ENCODE measurements at regions not wholly inside any gene's neighbourhood (a gene's known extent, or its start where the extent isn't known, plus 50 kb on each side); places are given as distances from the start of the nearest gene placed in this dataset.

DNA sequence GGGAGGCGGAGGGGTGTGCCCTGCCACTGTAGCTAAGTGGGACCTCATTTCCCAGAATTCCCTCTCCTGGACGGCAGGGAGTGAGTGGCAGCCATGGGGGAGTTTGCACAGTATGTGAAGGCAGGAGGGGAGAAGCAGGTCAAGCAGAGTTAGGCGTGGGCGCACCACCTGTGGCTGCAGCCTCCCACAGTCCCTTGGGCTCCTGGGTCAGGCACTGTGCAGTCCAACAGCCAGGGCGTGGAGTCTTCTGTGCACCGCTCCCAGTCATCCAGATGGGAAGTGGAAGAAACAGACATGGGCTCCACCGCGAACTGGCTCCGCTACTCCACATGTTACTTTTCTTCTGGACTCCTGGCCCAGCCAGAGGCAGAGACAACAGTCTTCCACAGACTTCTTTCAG lies 85.4 kb upstream of the TIAM1 start:
- H3K4me3 ChIP-seq = peak overlapping the region in 1 of 3 donors; percentile 15
- no peaks in the 10 kb centered on the region for H3K36me3 ChIP-seq
- no peaks in the 10 kb centered on the region for H3K9me3 ChIP-seq
- TF ChIP-seq, protein P1, sequence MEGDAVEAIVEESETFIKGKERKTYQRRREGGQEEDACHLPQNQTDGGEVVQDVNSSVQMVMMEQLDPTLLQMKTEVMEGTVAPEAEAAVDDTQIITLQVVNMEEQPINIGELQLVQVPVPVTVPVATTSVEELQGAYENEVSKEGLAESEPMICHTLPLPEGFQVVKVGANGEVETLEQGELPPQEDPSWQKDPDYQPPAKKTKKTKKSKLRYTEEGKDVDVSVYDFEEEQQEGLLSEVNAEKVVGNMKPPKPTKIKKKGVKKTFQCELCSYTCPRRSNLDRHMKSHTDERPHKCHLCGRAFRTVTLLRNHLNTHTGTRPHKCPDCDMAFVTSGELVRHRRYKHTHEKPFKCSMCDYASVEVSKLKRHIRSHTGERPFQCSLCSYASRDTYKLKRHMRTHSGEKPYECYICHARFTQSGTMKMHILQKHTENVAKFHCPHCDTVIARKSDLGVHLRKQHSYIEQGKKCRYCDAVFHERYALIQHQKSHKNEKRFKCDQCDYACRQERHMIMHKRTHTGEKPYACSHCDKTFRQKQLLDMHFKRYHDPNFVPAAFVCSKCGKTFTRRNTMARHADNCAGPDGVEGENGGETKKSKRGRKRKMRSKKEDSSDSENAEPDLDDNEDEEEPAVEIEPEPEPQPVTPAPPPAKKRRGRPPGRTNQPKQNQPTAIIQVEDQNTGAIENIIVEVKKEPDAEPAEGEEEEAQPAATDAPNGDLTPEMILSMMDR (IDR thresholded peaks at IDR 0.05) = no peak
- no peak for TF ChIP-seq POLR2A (IDR thresholded peaks at IDR 0.05)
- TF ChIP-seq POLR2AphosphoS5 (IDR thresholded peaks at IDR 0.05) = no peak
- intact Hi-C loops (cut with DNase I; ENCODE audit: low total_unique reads) = no loop called here
- H3K4me1 ChIP-seq = no peaks in the 10 kb centered on the region
- H3K27me3 ChIP-seq = no peaks in the 10 kb centered on the region
- no peak for DNase-seq (ENCODE audit: low spot score in 2 of 2)
- no peak overlapping the region for H3K27ac ChIP-seq

GRCh38 chr21:31426235-31426797 lies 82.3 kb upstream of the TIAM1 start:
- no peaks in the 10 kb centered on the region for H3K4me1 ChIP-seq
- no peaks in the 10 kb centered on the region for H3K27me3 ChIP-seq
- no peak for TF ChIP-seq POLR2AphosphoS5 (IDR thresholded peaks at IDR 0.05)
- TF ChIP-seq POLR2A (IDR thresholded peaks at IDR 0.05) = no peak
- TF ChIP-seq, protein P1 (IDR thresholded peaks at IDR 0.05) = no peak
- intact Hi-C loops (cut with DNase I; ENCODE audit: low total_unique reads) = no loop called here
- H3K36me3 ChIP-seq = no peaks in the 10 kb centered on the region
- no peaks in the 10 kb centered on the region for H3K9me3 ChIP-seq
- DNase-seq (ENCODE audit: low spot score in 2 of 2) = no peak
- H3K4me3 ChIP-seq = no peak overlapping the region
- H3K27ac ChIP-seq = no peak overlapping the region

GRCh38 chr21:31425138-31425537 lies 81.1 kb upstream of the TIAM1 start:
- no peak overlapping the region for H3K4me3 ChIP-seq
- TF ChIP-seq POLR2AphosphoS5 (IDR thresholded peaks at IDR 0.05) (no peak), POLR2A (IDR thresholded peaks at IDR 0.05) (no peak)
- TF ChIP-seq, protein P1 (IDR thresholded peaks at IDR 0.05) = no peak
- DNase-seq (ENCODE audit: low spot score in 2 of 2) = no peak
- H3K27ac ChIP-seq = no peak overlapping the region
- no peaks in the 10 kb centered on the region for H3K4me1 ChIP-seq
- no peaks in the 10 kb centered on the region for H3K9me3 ChIP-seq
- no peaks in the 10 kb centered on the region for H3K27me3 ChIP-seq
- intact Hi-C loops (cut with DNase I; ENCODE audit: low total_unique reads) = no loop called here
- H3K36me3 ChIP-seq = no peaks in the 10 kb centered on the region

DNA sequence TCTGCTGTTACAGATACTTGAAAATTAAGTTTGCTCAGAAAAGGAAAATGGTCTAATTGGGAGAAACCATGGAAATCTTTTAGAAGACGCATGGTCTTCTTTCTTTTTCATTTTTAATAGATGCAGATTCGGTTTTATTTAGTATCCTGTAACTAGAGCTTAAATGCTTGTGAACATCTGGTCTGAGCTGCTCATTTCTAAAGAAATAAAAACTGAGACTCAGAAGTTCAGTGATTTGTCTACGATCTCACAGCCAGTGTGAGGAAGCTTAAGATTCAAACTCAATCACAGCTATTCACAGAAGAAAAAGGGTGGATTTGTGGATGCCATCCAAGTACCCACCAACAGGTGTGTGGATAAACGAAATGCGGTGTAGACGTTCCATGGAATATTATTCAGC lies 80.0 kb upstream of the TIAM1 start:
- no peaks in the 10 kb centered on the region for H3K4me1 ChIP-seq
- no peak for DNase-seq (ENCODE audit: low spot score in 2 of 2)
- no peaks in the 10 kb centered on the region for H3K27me3 ChIP-seq
- H3K36me3 ChIP-seq = no peaks in the 10 kb centered on the region
- TF ChIP-seq POLR2AphosphoS5 (IDR thresholded peaks at IDR 0.05) (no peak), POLR2A (IDR thresholded peaks at IDR 0.05) (no peak)
- TF ChIP-seq, protein P1 (IDR thresholded peaks at IDR 0.05) = no peak
- H3K4me3 ChIP-seq = no peak overlapping the region
- no peak overlapping the region for H3K27ac ChIP-seq
- H3K9me3 ChIP-seq = no peaks in the 10 kb centered on the region
- intact Hi-C loops (cut with DNase I; ENCODE audit: low total_unique reads) = no loop called here

DNA sequence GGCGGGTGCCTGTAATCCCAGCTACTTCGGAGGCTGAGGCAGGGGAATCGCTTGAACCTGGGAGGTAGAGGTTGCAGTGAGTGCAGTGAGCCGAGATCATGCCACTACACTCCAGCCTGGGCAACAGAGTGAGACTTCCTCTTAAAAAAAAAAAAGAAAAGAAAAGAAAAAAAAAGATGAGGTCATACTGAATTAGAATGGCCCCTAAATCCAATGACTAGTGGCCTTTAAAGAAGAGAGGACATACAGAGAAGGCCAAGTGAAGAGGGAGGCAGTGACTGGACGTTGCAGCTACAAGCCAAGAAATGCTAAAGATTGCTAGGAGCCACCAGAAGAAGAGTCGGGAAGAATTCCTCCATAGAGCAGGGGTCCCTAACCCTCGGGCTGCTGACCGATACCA lies 76.9 kb upstream of the TIAM1 start:
- intact Hi-C loops (cut with DNase I; ENCODE audit: low total_unique reads) = no loop called here

More for the DNA sequence above, 76.9 kb upstream of the TIAM1 start:
- Histone ChIP-seq H3K4me3 (no peak overlapping the region), H3K27me3 (no peaks in the 10 kb centered on the region), H3K27ac (no peak overlapping the region), H3K4me1 (no peaks in the 10 kb centered on the region), H3K9me3 (no peaks in the 10 kb centered on the region), H3K36me3 (no peaks in the 10 kb centered on the region)
- DNase-seq (ENCODE audit: low spot score in 2 of 2) = no peak
- TF ChIP-seq POLR2A (IDR thresholded peaks at IDR 0.05) = no peak
- no peak for TF ChIP-seq POLR2AphosphoS5 (IDR thresholded peaks at IDR 0.05)
- TF ChIP-seq, protein P1 (IDR thresholded peaks at IDR 0.05) = no peak
